Esophagus muscularis mucosa (tissue), 4 donors: ENCODE measurements at regions not wholly inside any gene's neighbourhood (a gene's known extent, or its start where the extent isn't known, plus 50 kb on each side); places are given as distances from the start of the nearest gene placed in this dataset.
A peak's percentile ranks its signal among the peaks of the same experiment; 100 is the strongest.

ENCODE experiments used
- DNase-seq: peaks from one replicate; pipeline ENCODE4 v3.0.0-alpha.2; 2017; ENCODE audit errors: extremely low spot score
- H3K27ac ChIP-seq, 4 donors: fragments of 200-600 bp; sonication (generic); replicated peaks in 1 of 4; 1 replicate in 3 of 4; 2 replicates in 1 of 4; pipeline ENCODE4 v1.5.1; 2016 to 2019; ENCODE audit warnings: mild to moderate bottlenecking in 1 of 4
- H3K27me3 ChIP-seq, 4 donors: fragments of 200-600 bp; sonication (generic); one replicate each; pipeline versions ENCODE4 v1.5.1 to v1.6.0; 2016 to 2019
- H3K36me3 ChIP-seq, 4 donors: fragments of 200-600 bp; sonication (generic); one replicate each; pipeline ENCODE4 v1.5.1; 2016 to 2019
- H3K4me1 ChIP-seq, 4 donors: fragments of 200-600 bp; sonication (generic); one replicate each; pipeline ENCODE4 v1.5.1; 2016 to 2019
- H3K4me3 ChIP-seq, 4 donors: fragments of 200-600 bp; sonication (generic); 1 replicate in 2 of 4; 2 replicates in 2 of 4; pipeline ENCODE4 v1.5.1; 2016 to 2019; ENCODE audit warnings: mild to moderate bottlenecking in 4 of 4, moderate library complexity in 1 of 4
- H3K9me3 ChIP-seq, 4 donors: fragments of 200-600 bp; sonication (generic); 1 replicate in 3 of 4; 2 replicates in 1 of 4; pipeline ENCODE4 v1.5.1; 2016 to 2019
- EP300 ChIP-seq: sonication (generic); formaldehyde crosslinking; IDR thresholded peaks from one replicate; pipeline ENCODE4 v1.6.1; 2017; ENCODE audit warnings: antibody characterized with exemption
- POLR2A ChIP-seq: fragments of 450-650 bp; IDR thresholded peaks from one replicate; pipeline ENCODE4 v1.6.1; 2017; ENCODE audit warnings: antibody characterized with exemption, moderate library complexity, mild to moderate bottlenecking, low read depth
- POLR2AphosphoS5 ChIP-seq, 2 donors: sonication (generic); formaldehyde crosslinking; IDR thresholded peaks; one replicate each; pipeline ENCODE4 v1.6.1; 2017; ENCODE audit warnings: antibody characterized with exemption in 2 of 2
- WGBS: methylation state at CpG from one replicate; pipeline ENCODE4 v1.1.5; 2018; 5-methylcytosine and 5-hydroxymethylcytosine counted together
- intact Hi-C: fragments of 100-400 bp; cut with DNase I; formaldehyde crosslinking; loops from one replicate; pipeline ENCODE4 v1.15.1; 2023
- TF ChIP-seq, protein P1 (sequence below), 3 experiments: fragments of 200-600 bp in 2 of 3; fragments of 450-650 bp in 1 of 3; sonication (generic) in 2 of 3; IDR thresholded peaks; one replicate each; pipeline ENCODE4 v1.5.1; 2017 to 2019; ENCODE audit warnings: antibody characterized with exemption in 3 of 3, mild to moderate bottlenecking in 2 of 3, moderate library complexity in 1 of 3

DNA sequence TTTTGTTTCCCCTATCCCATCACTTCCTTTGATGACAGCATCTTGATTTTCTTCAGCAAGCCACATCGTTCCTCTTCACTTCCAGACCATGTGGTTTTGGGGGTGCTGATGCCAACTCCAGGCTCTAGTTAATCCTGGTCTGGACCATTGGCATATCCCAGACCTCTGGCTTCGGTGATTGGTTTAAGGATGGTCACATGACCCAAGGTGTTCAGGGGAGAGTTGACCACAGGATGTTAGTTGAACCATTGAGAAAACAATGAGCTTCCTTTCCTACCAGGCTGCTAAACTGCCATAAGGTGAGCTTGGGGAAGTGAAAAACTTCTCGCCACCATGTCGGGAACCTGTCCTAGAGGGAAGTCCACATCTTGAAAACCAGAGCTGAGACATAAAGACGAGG is 60.9 kb upstream of the TLR3 start:
- Histone ChIP-seq H3K9me3 (no peaks in the 10 kb centered on the region), H3K4me3 (no peak overlapping the region), H3K27ac (no peak overlapping the region), H3K36me3 (no peaks in the 10 kb centered on the region), H3K4me1 (peaks cover 0 to 12% (median 5%) of the 10 kb centered on the region in 4 donors), H3K27me3 (no peaks in the 10 kb centered on the region)
- TF ChIP-seq POLR2AphosphoS5 (IDR thresholded peaks at IDR 0.05) (no peak), POLR2A (no peak), EP300 (no peak)
- TF ChIP-seq, protein P1, sequence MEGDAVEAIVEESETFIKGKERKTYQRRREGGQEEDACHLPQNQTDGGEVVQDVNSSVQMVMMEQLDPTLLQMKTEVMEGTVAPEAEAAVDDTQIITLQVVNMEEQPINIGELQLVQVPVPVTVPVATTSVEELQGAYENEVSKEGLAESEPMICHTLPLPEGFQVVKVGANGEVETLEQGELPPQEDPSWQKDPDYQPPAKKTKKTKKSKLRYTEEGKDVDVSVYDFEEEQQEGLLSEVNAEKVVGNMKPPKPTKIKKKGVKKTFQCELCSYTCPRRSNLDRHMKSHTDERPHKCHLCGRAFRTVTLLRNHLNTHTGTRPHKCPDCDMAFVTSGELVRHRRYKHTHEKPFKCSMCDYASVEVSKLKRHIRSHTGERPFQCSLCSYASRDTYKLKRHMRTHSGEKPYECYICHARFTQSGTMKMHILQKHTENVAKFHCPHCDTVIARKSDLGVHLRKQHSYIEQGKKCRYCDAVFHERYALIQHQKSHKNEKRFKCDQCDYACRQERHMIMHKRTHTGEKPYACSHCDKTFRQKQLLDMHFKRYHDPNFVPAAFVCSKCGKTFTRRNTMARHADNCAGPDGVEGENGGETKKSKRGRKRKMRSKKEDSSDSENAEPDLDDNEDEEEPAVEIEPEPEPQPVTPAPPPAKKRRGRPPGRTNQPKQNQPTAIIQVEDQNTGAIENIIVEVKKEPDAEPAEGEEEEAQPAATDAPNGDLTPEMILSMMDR (IDR thresholded peaks at IDR 0.05) = no peak
- WGBS = 80% methylated on average over 5 of the region's 5 CpGs
- peak; percentile 50 for DNase-seq
- intact Hi-C loops = no loop called here

DNA sequence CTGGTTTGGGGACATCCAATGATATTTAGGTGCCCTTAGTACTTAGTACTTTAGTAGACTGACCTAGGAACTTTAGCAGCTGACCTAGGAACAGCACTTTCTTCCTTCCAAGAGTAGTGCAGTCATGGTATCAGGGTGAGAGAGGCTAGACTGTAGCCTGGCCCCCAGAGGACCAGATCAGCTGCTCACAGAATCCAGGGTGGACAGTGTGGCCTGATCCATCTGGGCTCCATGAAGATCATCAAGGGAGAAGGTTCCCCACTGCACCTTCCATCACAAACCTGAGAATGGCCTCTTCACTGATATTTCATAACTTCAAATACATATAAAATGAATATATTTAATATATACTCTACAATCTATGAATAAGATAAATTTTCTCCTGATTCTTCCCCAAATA is 59.0 kb upstream of the TLR3 start:
- intact Hi-C loops = no loop called here
- Histone ChIP-seq H3K27me3 (no peaks in the 10 kb centered on the region), H3K9me3 (no peaks in the 10 kb centered on the region), H3K4me1 (peaks cover 0 to 12% (median 5%) of the 10 kb centered on the region in 4 donors), H3K36me3 (no peaks in the 10 kb centered on the region), H3K27ac (no peak overlapping the region), H3K4me3 (no peak overlapping the region)
- DNase-seq = peak; percentile 70
- TF ChIP-seq POLR2A = no peak
- no peak for TF ChIP-seq POLR2AphosphoS5 (IDR thresholded peaks at IDR 0.05)
- TF ChIP-seq EP300 = no peak
- TF ChIP-seq, protein P1 (IDR thresholded peaks at IDR 0.05) = no peak

DNA sequence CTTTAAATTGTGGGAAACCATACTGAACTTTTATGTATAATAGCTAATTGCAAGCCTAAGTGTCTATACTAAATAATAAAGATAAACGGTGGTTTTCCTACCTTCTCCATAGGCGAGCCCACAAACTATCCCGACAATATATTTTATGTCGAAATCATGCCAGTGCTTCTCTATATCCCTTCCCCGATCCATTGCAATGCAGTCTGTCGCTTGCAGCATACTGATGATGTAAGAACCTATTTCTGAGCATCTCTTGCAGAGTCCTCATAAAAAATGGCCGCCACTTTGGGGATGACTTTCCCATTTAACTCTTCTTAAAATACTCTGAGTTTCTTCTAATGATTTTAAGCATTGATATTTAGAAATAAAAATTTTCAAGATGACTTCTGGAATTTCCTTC is 58.1 kb upstream of the TLR3 start:
- 97% methylated on average over 7 of the region's 7 CpGs for WGBS
- Histone ChIP-seq H3K9me3 (no peaks in the 10 kb centered on the region), H3K27ac (no peak overlapping the region), H3K4me1 (peaks cover 0 to 12% (median 5%) of the 10 kb centered on the region in 4 donors), H3K36me3 (no peaks in the 10 kb centered on the region), H3K27me3 (no peaks in the 10 kb centered on the region), H3K4me3 (no peak overlapping the region)
- intact Hi-C loops = no loop called here
- peak; percentile 39 for DNase-seq
- TF ChIP-seq EP300 (no peak), POLR2A (no peak), POLR2AphosphoS5 (IDR thresholded peaks at IDR 0.05) (no peak)
- TF ChIP-seq, protein P1 (IDR thresholded peaks at IDR 0.05) = no peak

DNA sequence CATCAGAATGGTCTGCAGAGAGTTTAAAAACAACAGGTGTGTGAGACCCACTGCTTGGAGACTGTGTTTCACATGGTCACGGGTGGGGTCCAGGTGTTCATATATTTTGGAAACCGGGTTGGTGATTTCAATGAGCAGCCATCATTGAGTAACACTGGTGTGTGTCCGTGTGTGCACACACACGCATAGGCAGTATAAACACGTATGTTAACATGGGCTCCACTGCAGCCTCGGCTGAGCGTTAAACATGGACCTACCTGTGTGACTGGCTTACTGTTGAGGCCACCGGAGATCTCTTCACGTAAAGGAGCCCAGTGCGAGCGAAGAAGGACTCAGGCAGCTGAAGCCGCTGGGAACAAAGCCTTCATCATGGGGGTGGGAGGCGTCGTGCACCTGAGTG is 56.9 kb upstream of the TLR3 start:
- TF ChIP-seq, protein P1 (IDR thresholded peaks at IDR 0.05) = no peak
- no peak for TF ChIP-seq POLR2A
- no peak for TF ChIP-seq EP300
- no peak for TF ChIP-seq POLR2AphosphoS5 (IDR thresholded peaks at IDR 0.05)
- intact Hi-C loops = no loop called here
- H3K4me1 ChIP-seq = peaks cover 0 to 12% (median 5%) of the 10 kb centered on the region in 4 donors
- H3K9me3 ChIP-seq = no peaks in the 10 kb centered on the region
- DNase-seq = peak; percentile 53
- no peaks in the 10 kb centered on the region for H3K27me3 ChIP-seq
- no peak overlapping the region for H3K4me3 ChIP-seq
- no peaks in the 10 kb centered on the region for H3K36me3 ChIP-seq
- 93% methylated on average over 14 of the region's 14 CpGs for WGBS
- H3K27ac ChIP-seq = no peak overlapping the region
